GM20000 (cell line): ENCODE measurements at regions not wholly inside any gene's neighbourhood (a gene's known extent, or its start where the extent isn't known, plus 50 kb on each side); places are given as distances from the start of the nearest gene placed in this dataset.

Experiments
- DNase-seq: peaks from one replicate; pipeline ENCODE4 v3.0.0; 2012; ENCODE audit warnings: low spot score
- TF ChIP-seq, protein P1 (sequence below): IDR thresholded peaks from 2 replicates; pipeline ENCODE4 v1.5.1; 2012; ENCODE audit warnings: mild to moderate bottlenecking, control low read depth; ENCODE audit errors: extremely low read depth, missing control alignments

DNA sequence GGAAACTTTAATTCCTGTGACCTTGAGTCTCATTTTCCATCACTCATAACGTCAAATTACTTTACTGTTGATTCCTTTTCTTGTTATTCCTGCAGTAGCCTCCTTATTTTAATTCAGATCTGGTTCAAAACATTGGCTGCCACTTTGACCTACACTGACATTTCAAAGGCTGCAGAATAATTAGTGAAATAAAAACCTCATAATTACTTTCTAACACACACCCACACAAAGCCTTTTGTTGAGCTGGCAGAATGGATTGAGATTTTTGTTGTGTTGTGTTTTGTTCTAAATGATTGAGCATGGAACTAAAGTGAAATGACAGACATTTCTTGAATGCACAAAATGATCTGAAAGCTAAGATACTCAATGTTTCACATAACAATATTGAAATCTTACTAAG, 507.5 kb upstream of the STXBP6 start:
- TF ChIP-seq, protein P1, sequence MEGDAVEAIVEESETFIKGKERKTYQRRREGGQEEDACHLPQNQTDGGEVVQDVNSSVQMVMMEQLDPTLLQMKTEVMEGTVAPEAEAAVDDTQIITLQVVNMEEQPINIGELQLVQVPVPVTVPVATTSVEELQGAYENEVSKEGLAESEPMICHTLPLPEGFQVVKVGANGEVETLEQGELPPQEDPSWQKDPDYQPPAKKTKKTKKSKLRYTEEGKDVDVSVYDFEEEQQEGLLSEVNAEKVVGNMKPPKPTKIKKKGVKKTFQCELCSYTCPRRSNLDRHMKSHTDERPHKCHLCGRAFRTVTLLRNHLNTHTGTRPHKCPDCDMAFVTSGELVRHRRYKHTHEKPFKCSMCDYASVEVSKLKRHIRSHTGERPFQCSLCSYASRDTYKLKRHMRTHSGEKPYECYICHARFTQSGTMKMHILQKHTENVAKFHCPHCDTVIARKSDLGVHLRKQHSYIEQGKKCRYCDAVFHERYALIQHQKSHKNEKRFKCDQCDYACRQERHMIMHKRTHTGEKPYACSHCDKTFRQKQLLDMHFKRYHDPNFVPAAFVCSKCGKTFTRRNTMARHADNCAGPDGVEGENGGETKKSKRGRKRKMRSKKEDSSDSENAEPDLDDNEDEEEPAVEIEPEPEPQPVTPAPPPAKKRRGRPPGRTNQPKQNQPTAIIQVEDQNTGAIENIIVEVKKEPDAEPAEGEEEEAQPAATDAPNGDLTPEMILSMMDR, result no peak
- DNase-seq, result no peak

DNA sequence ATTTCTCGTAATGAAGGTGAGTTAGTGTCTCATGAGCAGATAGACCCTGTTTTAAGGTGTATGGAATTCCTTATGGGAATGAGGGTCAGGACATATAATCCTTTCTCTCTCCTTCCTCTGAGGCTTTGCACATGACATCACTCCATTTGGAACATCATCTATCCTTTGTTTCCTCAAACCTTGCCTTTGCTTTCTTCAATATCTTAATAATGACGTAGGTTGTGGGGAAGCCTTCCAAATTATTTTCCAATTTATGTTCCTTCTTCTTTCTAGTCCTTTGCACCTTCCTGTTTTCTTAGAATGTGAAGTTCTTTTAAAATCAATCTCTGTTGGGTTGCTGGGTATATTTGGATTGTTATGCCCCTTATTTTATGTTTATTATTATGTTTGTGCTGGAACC, 502.9 kb upstream of the STXBP6 start:
- DNase-seq, result no peak

DNA sequence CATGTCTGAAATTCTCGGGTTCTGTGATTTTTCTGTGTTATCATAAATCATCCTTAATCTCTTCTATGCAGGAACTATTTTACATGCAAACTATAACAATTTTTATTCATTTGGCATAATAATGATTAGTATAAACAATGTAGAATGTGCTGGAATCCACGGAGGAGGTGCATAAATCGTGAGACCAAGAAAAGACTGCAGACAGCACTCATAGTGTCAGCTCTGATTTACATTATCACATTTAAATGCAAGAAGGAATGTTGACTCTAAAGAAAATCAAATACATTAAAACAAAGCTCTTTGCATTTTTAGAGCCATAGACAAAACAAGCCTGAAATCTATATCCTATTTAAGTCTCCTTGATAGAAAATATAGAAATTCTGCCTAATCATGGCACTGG, 501.7 kb upstream of the STXBP6 start:
- DNase-seq, result no peak
- TF ChIP-seq, protein P1, result no peak

More for the DNA sequence above, 502.9 kb upstream of the STXBP6 start:
- TF ChIP-seq, protein P1, result no peak

DNA sequence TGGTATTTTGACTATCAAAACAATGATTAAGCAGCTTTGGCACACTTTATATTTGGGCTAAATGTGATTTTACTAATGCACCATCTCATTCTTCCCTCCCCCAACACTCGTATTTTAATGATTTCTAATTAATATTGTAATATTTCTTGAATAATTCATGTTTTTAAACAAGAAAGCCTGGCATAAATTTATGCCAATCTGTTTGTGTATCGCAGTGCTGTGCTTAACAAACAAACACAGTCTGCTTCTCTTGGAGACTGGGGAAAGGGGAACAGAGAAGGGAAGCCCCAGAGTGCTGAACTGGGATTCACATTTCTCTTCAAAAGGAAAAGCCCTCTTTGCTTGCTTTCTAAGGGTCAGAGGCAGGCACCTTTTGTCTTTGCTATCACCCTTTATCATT, 496.9 kb upstream of the STXBP6 start:
- no peak for DNase-seq
- TF ChIP-seq, protein P1, result no peak

DNA sequence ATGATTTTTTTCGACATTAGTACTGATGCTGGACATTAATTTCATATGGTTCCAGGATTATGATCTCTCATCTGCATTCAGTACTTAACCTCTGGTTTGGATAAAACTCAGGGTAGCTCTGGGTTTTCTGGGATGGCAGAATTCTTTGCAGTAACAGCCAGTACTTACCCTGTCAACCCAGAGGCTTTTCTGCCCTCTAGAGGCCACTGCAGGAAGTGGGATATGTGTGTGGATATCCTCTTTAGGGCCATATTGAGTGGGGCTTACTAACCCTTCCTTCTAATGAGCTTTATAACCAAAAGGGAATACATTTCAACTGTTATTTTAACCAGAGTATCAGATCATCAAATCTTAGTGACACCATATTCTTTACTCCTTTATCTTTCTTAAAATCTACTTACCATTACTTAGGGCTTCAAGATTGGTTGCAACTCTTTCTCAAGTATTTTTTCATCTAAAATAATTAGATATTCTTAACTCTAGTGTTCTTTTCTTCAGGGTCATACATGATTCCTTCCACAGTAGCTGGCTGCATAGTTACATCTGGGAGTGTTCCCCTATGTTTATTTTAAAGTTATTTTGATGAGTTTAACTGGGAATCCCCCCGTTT, 488.0 kb upstream of the STXBP6 start:
- DNase-seq, result peak; percentile 4
- TF ChIP-seq, protein P1, result no peak

DNA sequence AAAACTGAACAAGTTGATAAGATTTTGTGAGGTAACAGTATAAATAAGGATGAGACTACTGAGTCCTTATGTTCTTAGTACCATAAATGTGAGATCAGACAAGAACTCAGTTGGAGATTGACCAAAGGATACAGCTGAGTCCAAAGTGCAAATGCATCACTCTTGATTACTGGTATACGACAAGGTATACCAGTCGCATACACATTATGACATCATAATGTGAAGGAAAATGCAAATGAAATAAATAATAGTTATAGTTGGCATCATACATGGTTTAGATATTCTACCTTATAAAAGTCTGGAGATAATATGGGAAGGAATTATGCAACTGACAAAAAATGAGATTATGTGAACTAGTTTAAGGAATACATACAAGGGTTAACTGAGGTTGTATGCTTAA, 476.3 kb upstream of the STXBP6 start:
- TF ChIP-seq, protein P1, result no peak
- DNase-seq, result no peak

DNA sequence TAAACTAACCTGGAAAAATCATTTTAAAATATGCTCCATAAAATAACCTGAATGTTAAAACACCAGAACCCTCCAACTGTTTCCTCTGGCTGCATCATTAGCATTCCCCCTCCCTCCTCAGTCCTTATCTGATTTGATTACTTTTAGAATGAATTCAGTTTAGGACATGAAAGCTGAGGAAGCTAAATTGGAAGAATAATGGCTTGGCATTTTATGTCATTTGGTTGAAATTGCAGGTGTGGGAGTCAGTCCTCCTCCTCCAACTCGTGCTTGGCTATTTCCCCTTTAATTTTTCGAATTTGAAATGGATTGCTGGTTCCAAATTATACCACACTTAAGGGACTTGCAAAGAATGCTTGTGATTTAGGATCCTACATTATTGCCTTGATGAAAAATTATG, 473.0 kb upstream of the STXBP6 start:
- DNase-seq, result no peak
- TF ChIP-seq, protein P1, result no peak
